PC-9 (cell line): ENCODE measurements at regions not wholly inside any gene's neighbourhood (a gene's known extent, or its start where the extent isn't known, plus 50 kb on each side); places are given as distances from the start of the nearest gene placed in this dataset.

Experiments used
- EZH2 ChIP-seq: fragments of 200-600 bp; sonication (generic); IDR thresholded peaks from 2 replicates; pipeline ENCODE4 v1.8.0; 2017; ENCODE audit warnings: antibody characterized with exemption, low read depth
- TF ChIP-seq, protein P1 (sequence below): fragments of 200-600 bp; sonication (generic); conservative IDR thresholded peaks from 2 replicates; pipeline ENCODE4 v1.6.1; 2017; ENCODE audit warnings: mixed run types, antibody characterized with exemption, mild to moderate bottlenecking, moderate library complexity

DNA sequence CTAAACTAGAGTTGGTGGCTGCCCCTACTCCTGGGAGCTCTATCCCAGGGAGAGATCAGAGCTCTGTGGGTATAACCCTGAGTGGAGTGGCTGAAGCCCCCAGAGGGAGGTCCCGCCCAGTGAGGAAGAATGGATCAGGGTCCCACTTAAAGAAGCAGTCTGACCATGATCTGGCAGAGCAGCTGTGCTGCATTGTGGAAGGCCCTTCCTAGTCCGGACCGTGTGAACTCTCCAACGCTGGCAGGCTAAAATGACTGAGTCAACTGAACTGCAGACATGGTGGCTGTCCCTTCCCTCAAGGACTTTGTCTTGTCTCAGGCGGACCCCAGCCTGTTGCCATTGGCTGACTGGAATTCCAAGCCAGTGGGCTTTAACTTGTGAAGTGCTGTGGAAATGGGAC is 494.2 kb downstream of the FAM181B start:
- TF ChIP-seq, protein P1, sequence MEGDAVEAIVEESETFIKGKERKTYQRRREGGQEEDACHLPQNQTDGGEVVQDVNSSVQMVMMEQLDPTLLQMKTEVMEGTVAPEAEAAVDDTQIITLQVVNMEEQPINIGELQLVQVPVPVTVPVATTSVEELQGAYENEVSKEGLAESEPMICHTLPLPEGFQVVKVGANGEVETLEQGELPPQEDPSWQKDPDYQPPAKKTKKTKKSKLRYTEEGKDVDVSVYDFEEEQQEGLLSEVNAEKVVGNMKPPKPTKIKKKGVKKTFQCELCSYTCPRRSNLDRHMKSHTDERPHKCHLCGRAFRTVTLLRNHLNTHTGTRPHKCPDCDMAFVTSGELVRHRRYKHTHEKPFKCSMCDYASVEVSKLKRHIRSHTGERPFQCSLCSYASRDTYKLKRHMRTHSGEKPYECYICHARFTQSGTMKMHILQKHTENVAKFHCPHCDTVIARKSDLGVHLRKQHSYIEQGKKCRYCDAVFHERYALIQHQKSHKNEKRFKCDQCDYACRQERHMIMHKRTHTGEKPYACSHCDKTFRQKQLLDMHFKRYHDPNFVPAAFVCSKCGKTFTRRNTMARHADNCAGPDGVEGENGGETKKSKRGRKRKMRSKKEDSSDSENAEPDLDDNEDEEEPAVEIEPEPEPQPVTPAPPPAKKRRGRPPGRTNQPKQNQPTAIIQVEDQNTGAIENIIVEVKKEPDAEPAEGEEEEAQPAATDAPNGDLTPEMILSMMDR: no peak
- TF ChIP-seq EZH2: no peak
